EL (cell line): ENCODE measurements at regions not wholly inside any gene's neighbourhood (a gene's known extent, or its start where the extent isn't known, plus 50 kb on each side); places are given as distances from the start of the nearest gene placed in this dataset.

Experiments used
- DNase-seq: peaks from one replicate; pipeline ENCODE4 v3.0.0-alpha.2; 2016

GRCh38 chr21:39124681-39125251 is 58.5 kb downstream of the PSMG1 start:
- no peak for DNase-seq

- DNase-seq: no peak
These were observed 59.9 kb downstream of the PSMG1 start for GRCh38 chr21:39123375-39123774.

- DNase-seq: no peak
These were observed 61.5 kb downstream of the PSMG1 start for GRCh38 chr21:39121600-39122355.

GRCh38 chr21:39120876-39121599 is 62.2 kb downstream of the PSMG1 start:
- DNase-seq: no peak

GRCh38 chr21:39119891-39120290 is 63.4 kb downstream of the PSMG1 start:
- DNase-seq: no peak

GRCh38 chr21:39118604-39119215 is 64.5 kb downstream of the PSMG1 start:
- DNase-seq: no peak

GRCh38 chr21:39118061-39118460 is 65.2 kb downstream of the PSMG1 start:
- DNase-seq: no peak

GRCh38 chr21:39117440-39117970 is 65.7 kb downstream of the PSMG1 start:
- DNase-seq: no peak

GRCh38 chr21:39116761-39117439 is 66.4 kb downstream of the PSMG1 start:
- no peak for DNase-seq

GRCh38 chr21:39115576-39116235 is 67.5 kb downstream of the PSMG1 start:
- no peak for DNase-seq

- peak; percentile 68 for DNase-seq
These were observed 68.2 kb downstream of the PSMG1 start for GRCh38 chr21:39114871-39115575.

- no peak for DNase-seq
These were observed 71.2 kb downstream of the PSMG1 start for GRCh38 chr21:39111931-39112550.

- DNase-seq: no peak
These were observed 72.8 kb downstream of the PSMG1 start for GRCh38 chr21:39110431-39110830.

- DNase-seq: no peak
These were observed 73.5 kb downstream of the PSMG1 start for GRCh38 chr21:39109596-39110210.

- no peak for DNase-seq
These were observed 74.1 kb downstream of the PSMG1 start for GRCh38 chr21:39109163-39109530.

- DNase-seq: no peak
These were observed 74.7 kb downstream of the PSMG1 start for GRCh38 chr21:39108291-39109162.

GRCh38 chr21:39107739-39108138 is 75.5 kb downstream of the PSMG1 start:
- DNase-seq: no peak

GRCh38 chr21:39106881-39107462 is 76.3 kb downstream of the PSMG1 start:
- DNase-seq: no peak

- DNase-seq: no peak
These were observed 77.4 kb downstream of the PSMG1 start for GRCh38 chr21:39105836-39106235.
